ENCODE measurements at regions not wholly inside any gene's neighbourhood (a gene's known extent, or its start where the extent isn't known, plus 50 kb on each side); places are given as distances from the start of the nearest gene placed in this dataset.

GRCh38 chr10:10658172-10658785, 359.4 kb upstream of the CELF2 start:
- TF ChIP-seq CEBPB (IDR thresholded peaks at IDR 0.05; ENCODE audit: low read depth, low read length) (peak; percentile 96), RFX5 (IDR thresholded peaks at IDR 0.05; ENCODE audit: low read depth, low read length) (no peak)

More at GRCh38 chr10:10658172-10658785, 359.4 kb upstream of the CELF2 start:
- in situ Hi-C loops (cut with MboI; ENCODE audit: low sequenced_read_pairs), result no loop called here
- Histone ChIP-seq H3K4me2 (ENCODE audit: low read depth, low read length) (no peak overlapping the region), H3K56ac (ENCODE audit: extremely low read depth, insufficient read depth, low read length) (no peak overlapping the region), H4K91ac (ENCODE audit: insufficient read depth, low read depth, low read length) (0 out of 2 replicates have a peak overlapping the region, but pooled peaks have one; percentile 6), H2BK120ac (ENCODE audit: low read depth, low read length) (peak overlapping the region; percentile 45), H3K9me1 (ENCODE audit: insufficient read depth, low read length) (peaks cover 11% of the 10 kb centered on the region; the same call in 1 of the 2 replicates), H2AFZ (replicated peaks; ENCODE audit: low read length, poor library complexity) (no peak overlapping the region), H3K9me3 (ENCODE audit: control insufficient read depth, insufficient read depth, low read length) (peaks cover 3% of the 10 kb centered on the region; the same call in 1 of the 2 replicates), H4K8ac (ENCODE audit: low read depth in 2 of 2, low read length in 2 of 2) (peak overlapping the region in 1 of 2 experiments; percentile 11; a peak in 1 of 4 replicates), H2BK15ac (ENCODE audit: low read depth, low read length) (no peak overlapping the region), H3K9ac (ENCODE audit: low read depth, low read length) (no peak overlapping the region), H2AK5ac (ENCODE audit: low read depth, low read length) (no peak overlapping the region), H2BK20ac (ENCODE audit: low read depth, low read length) (peak overlapping the region; percentile 52; the same call in 1 of the 2 replicates), H3K14ac (replicated peaks; ENCODE audit: low read depth, low read length) (no peak overlapping the region), H3K27me3 (ENCODE audit: control insufficient read depth, insufficient read depth, low read length) (no peaks in the 10 kb centered on the region), H4K20me1 (ENCODE audit: insufficient read depth, low read length) (no peaks in the 10 kb centered on the region), H3K79me1 (ENCODE audit: low read depth in 1 of 2, low read length in 2 of 2) (no peaks in the 10 kb centered on the region), H3K27ac (ENCODE audit: insufficient read depth, low read length) (peak overlapping the region; percentile 52; the same call in 1 of the 2 replicates), H3K4ac (ENCODE audit: low read depth, low read length) (no peak overlapping the region), H2AK9ac (replicated peaks; ENCODE audit: low read depth, low read length, poor library complexity) (no peak overlapping the region), H2BK5ac (ENCODE audit: low read depth, low read length, poor library complexity, severe bottlenecking) (peak overlapping the region; percentile 64), H3K23ac (ENCODE audit: low read depth, low read length) (no peak overlapping the region), H3K4me1 (ENCODE audit: control insufficient read depth, insufficient read depth, low read length) (peaks cover 9% of the 10 kb centered on the region), H3K18ac (ENCODE audit: low read depth, low read length) (peak overlapping the region; percentile 36; the same call in 1 of the 2 replicates), H3K4me3 (ENCODE audit: insufficient read depth, low read depth, low read length) (no peak overlapping the region), H4K5ac (ENCODE audit: low read depth, low read length) (peak overlapping the region; percentile 54; the same call in 1 of the 2 replicates), H3K36me3 (ENCODE audit: control insufficient read depth, insufficient read depth, low read length) (no peaks in the 10 kb centered on the region)
- ChIA-PET CTCF (interaction anchor here (0.6 kb wide), 1 partner anchor 56 kb away, joined by 3 read pairs; no protein-coding TSS in a partner anchor), POLR2A (ENCODE audit: unreplicated experiment) (no interaction called here)
- dilution Hi-C loops (cut with HindIII; ENCODE audit: low sequenced_read_pairs, unreplicated experiment), result no loop called here
- BruUV-seq (replicated peaks), result no TSS peak
- intact Hi-C loops (cut with micrococcal nuclease), result no loop called here
- DNase-seq (peak; percentile 43), ATAC-seq (ENCODE audit: low read depth) (no peak; the same call in 1 of the 2 replicates)

Data from IMR-90 (cell line).